GM12801 (cell line): ENCODE measurements at regions not wholly inside any gene's neighbourhood (a gene's known extent, or its start where the extent isn't known, plus 50 kb on each side); places are given as distances from the start of the nearest gene placed in this dataset.

Experiments
- TF ChIP-seq, protein P1 (sequence below): IDR thresholded peaks from one replicate; pipeline ENCODE4 v1.5.1; 2011; ENCODE audit warnings: control low read depth; ENCODE audit not compliant: insufficient read length; ENCODE audit errors: extremely low read depth

- TF ChIP-seq, protein P1, sequence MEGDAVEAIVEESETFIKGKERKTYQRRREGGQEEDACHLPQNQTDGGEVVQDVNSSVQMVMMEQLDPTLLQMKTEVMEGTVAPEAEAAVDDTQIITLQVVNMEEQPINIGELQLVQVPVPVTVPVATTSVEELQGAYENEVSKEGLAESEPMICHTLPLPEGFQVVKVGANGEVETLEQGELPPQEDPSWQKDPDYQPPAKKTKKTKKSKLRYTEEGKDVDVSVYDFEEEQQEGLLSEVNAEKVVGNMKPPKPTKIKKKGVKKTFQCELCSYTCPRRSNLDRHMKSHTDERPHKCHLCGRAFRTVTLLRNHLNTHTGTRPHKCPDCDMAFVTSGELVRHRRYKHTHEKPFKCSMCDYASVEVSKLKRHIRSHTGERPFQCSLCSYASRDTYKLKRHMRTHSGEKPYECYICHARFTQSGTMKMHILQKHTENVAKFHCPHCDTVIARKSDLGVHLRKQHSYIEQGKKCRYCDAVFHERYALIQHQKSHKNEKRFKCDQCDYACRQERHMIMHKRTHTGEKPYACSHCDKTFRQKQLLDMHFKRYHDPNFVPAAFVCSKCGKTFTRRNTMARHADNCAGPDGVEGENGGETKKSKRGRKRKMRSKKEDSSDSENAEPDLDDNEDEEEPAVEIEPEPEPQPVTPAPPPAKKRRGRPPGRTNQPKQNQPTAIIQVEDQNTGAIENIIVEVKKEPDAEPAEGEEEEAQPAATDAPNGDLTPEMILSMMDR, result no peak
These were observed 159.2 kb upstream of the SH3BP4 start for GRCh38 chr2:234792621-234793022.

DNA sequence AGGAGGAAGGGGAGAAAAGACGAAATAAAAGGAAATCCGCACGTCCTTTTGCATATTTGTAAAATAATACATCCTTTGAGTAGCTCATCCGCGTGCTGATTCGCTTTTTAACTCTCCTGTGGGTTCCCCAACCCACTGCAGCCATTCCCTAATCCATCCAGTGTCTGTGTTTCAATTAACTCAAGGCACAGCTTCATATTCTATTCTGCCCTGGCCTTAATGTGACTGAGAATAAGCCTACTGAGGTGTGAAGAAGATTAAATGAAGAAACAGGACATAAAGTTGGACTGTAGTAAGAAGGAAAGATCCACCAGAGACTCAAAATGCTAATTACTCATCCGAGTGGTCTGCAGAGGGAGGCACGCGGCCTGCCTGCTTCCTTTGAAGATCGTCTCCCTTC lies 161.4 kb upstream of the SH3BP4 start:
- TF ChIP-seq, protein P1, result no peak

GRCh38 chr2:234789556-234790325 lies 162.1 kb upstream of the SH3BP4 start:
- TF ChIP-seq, protein P1, result no peak

GRCh38 chr2:234788841-234789240 lies 163.0 kb upstream of the SH3BP4 start:
- TF ChIP-seq, protein P1, result no peak

- TF ChIP-seq, protein P1, result no peak
These were observed 163.4 kb upstream of the SH3BP4 start for GRCh38 chr2:234788381-234788780.

DNA sequence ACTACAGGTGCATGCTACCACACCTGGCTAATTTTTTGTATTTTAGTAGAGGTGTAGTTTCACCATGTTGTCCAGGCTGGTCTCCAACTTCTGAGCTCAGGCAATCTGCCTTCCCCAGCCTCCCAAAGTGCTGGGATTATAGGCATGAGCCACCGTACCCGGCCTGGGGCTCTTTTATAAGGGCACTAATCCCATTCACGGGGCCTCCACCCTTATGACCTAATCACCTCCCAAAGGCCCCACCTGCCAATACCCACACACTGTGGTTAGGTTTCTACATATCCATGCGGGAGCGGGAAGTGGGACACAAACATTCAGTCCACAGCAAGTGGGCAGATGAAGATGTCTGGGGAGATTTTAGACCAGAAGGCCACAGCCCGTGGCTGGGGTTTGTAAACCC lies 164.7 kb upstream of the SH3BP4 start:
- TF ChIP-seq, protein P1, result no peak

- TF ChIP-seq, protein P1, result no peak
These were observed 177.9 kb upstream of the SH3BP4 start for GRCh38 chr2:234773764-234774409.
